A549 (cell line): ENCODE measurements at regions not wholly inside any gene's neighbourhood (a gene's known extent, or its start where the extent isn't known, plus 50 kb on each side); places are given as distances from the start of the nearest gene placed in this dataset.

Source experiments
- ATAC-seq, 2 experiments: fragments of 200-7000 bp in 1 of 2; fragments of >200 bp in 1 of 2; cut with Nextera tagmentation in 1 of 2; cut with Tn5 transposase in 1 of 2; 3 replicates each; pipeline versions ENCODE4 v1.8.0 to v1.9.1; 2018 to 2020; ENCODE audit warnings: mild to moderate bottlenecking in 1 of 2, moderate library complexity in 1 of 2
- CTCF ChIA-PET: fragments of 300-600 bp; sonication (Branson Sonifier 250); formaldehyde crosslinking; extraction: SDS; loops from one replicate; lab custom pipeline; 2021; ENCODE audit warnings: antibody characterized with exemption, inconsistent platforms; lab: Yijun Ruan, JAX
- POLR2A ChIA-PET: fragments of 350-600 bp; formaldehyde crosslinking; extraction: SDS; loops from one replicate; lab custom pipeline; 2021; ENCODE audit warnings: antibody characterized with exemption, inconsistent platforms; lab: Yijun Ruan, JAX
- DNase-seq, 2 experiments: peaks; one replicate each; pipeline versions ENCODE4 v3.0.0 to v3.0.0-alpha.2; 2011 to 2016; ENCODE audit warnings: low read depth in 1 of 2, low spot score in 1 of 2
- FAIRE-seq: peaks from 2 replicates; lab custom pipeline; 2011; peaks lifted over from hg19 to GRCh38; lab: Jason Lieb, UNC
- H3K27ac ChIP-seq, 2 experiments: fragments of >200 bp; sonication (Bioruptor Twin); formaldehyde crosslinking; 3 replicates each; pipeline ENCODE4 v1.5.1; 2016 to 2017
- H3K4me1 ChIP-seq: fragments of >200 bp; sonication (Bioruptor Twin); formaldehyde crosslinking; 3 replicates; pipeline ENCODE4 v1.6.1; 2016
- H3K4me2 ChIP-seq: fragments of >200 bp; sonication (Bioruptor Twin); formaldehyde crosslinking; 3 replicates; pipeline ENCODE4 v1.6.1; 2016
- H3K4me3 ChIP-seq: fragments of >200 bp; sonication (Bioruptor Twin); formaldehyde crosslinking; 3 replicates; pipeline ENCODE4 v1.5.1; 2016
- H3K9me3 ChIP-seq: fragments of >200 bp; sonication (Bioruptor Twin); formaldehyde crosslinking; 3 replicates; pipeline ENCODE4 v1.6.1; 2016
- BHLHE40 ChIP-seq: IDR thresholded peaks from 2 replicates; pipeline ENCODE4 v1.6.1; 2012; ENCODE audit warnings: low read depth, low read length, inconsistent platforms
- CBX8 ChIP-seq: fragments of 200-600 bp; sonication (generic); IDR thresholded peaks from 2 replicates; pipeline ENCODE4 v1.6.1; 2016
- CEBPB ChIP-seq, 2 experiments: fragments of >200 bp in 1 of 2; sonication (Bioruptor Twin) in 1 of 2; formaldehyde crosslinking in 1 of 2; IDR thresholded peaks; 2 replicates each; pipeline ENCODE4 v1.6.1; 2012 to 2016
- EHF ChIP-seq: fragments of 250-450 bp; sonication (Bioruptor Pico); IDR thresholded peaks from 2 replicates; pipeline ENCODE4 v1.5.0; 2020; ENCODE audit warnings: mild to moderate bottlenecking
- EP300 ChIP-seq, 2 experiments: fragments of >200 bp; sonication (Bioruptor Twin); formaldehyde crosslinking; IDR thresholded peaks; 2 replicates in 1 of 2; 3 replicates in 1 of 2; pipeline ENCODE4 v1.6.1; 2016 to 2017
- ESRRA ChIP-seq: fragments of 150-350 bp; IDR thresholded peaks from 2 replicates; pipeline ENCODE4 v1.6.1; 2014; ENCODE audit warnings: mild to moderate bottlenecking, low read length, borderline replicate concordance
- HDAC2 ChIP-seq: fragments of 200-600 bp; sonication (generic); IDR thresholded peaks from 2 replicates; pipeline ENCODE4 v1.6.1; 2016
- HES2 ChIP-seq: fragments of >200 bp; sonication (Bioruptor Twin); formaldehyde crosslinking; IDR thresholded peaks from 2 replicates; pipeline ENCODE4 v1.6.1; 2016
- HEYL ChIP-seq: fragments of 250-450 bp; sonication (Bioruptor Pico); IDR thresholded peaks from 2 replicates; pipeline ENCODE4 v1.8.0; 2021; ENCODE audit warnings: mild to moderate bottlenecking, moderate library complexity
- HMGXB4 ChIP-seq: fragments of 250-450 bp; sonication (Bioruptor Pico); IDR thresholded peaks from 2 replicates; pipeline ENCODE4 v1.5.0; 2021; ENCODE audit warnings: mild to moderate bottlenecking, moderate library complexity, borderline replicate concordance
- HOXB13 ChIP-seq: fragments of 250-450 bp; sonication (Bioruptor Pico); IDR thresholded peaks from 2 replicates; pipeline ENCODE4 v1.5.0; 2020; ENCODE audit warnings: low read depth, mild to moderate bottlenecking, moderate library complexity
- HOXB5 ChIP-seq: fragments of 250-450 bp; sonication (Bioruptor Pico); IDR thresholded peaks from 2 replicates; pipeline ENCODE4 v1.5.0; 2020; ENCODE audit warnings: mild to moderate bottlenecking, moderate library complexity
- JUN ChIP-seq, 2 experiments: fragments of >200 bp; sonication (Bioruptor Twin); formaldehyde crosslinking; IDR thresholded peaks; 2 replicates in 1 of 2; 3 replicates in 1 of 2; pipeline ENCODE4 v1.6.1; 2016 to 2017
- JUNB ChIP-seq: fragments of >200 bp; sonication (Bioruptor Twin); formaldehyde crosslinking; IDR thresholded peaks from 2 replicates; pipeline ENCODE4 v1.6.1; 2016
- KDM1A ChIP-seq: fragments of 200-600 bp; sonication (generic); IDR thresholded peaks from 2 replicates; pipeline ENCODE4 v1.6.1; 2016; ENCODE audit warnings: low read depth, mild to moderate bottlenecking
- KDM5A ChIP-seq: fragments of 200-600 bp; sonication (generic); IDR thresholded peaks from 2 replicates; pipeline ENCODE4 v1.6.1; 2016; ENCODE audit warnings: antibody characterized with exemption, mild to moderate bottlenecking
- MAFK ChIP-seq: fragments of 450-650 bp; IDR thresholded peaks from 2 replicates; pipeline ENCODE4 v1.6.1; 2014; ENCODE audit not compliant: partially characterized antibody
- MAX ChIP-seq: IDR thresholded peaks from 2 replicates; pipeline ENCODE4 v1.6.1; 2012
- NPAS2 ChIP-seq: fragments of 250-450 bp; sonication (Bioruptor Pico); IDR thresholded peaks from 2 replicates; pipeline ENCODE4 v1.8.0; 2022; ENCODE audit warnings: mild to moderate bottlenecking, moderate library complexity, borderline replicate concordance
- NR3C1 ChIP-seq: fragments of >200 bp; sonication (Bioruptor Twin); formaldehyde crosslinking; IDR thresholded peaks from 3 replicates; pipeline ENCODE4 v1.6.1; 2017
- PHF8 ChIP-seq: fragments of 200-600 bp; sonication (generic); IDR thresholded peaks from 2 replicates; pipeline ENCODE4 v1.6.1; 2016; ENCODE audit warnings: low read depth, mild to moderate bottlenecking, antibody characterized with exemption, moderate library complexity, borderline replicate concordance
- POLR2A ChIP-seq: IDR thresholded peaks from 2 replicates; pipeline ENCODE4 v1.6.1; 2012; ENCODE audit warnings: mild to moderate bottlenecking, low read length
- RAD21 ChIP-seq, 2 experiments: fragments of >200 bp in 1 of 2; sonication (Bioruptor Twin) in 1 of 2; formaldehyde crosslinking in 1 of 2; IDR thresholded peaks in 1 of 2; conservative IDR thresholded peaks in 1 of 2; 2 replicates in 1 of 2; 3 replicates in 1 of 2; pipeline ENCODE4 v1.6.1; 2012 to 2018; ENCODE audit warnings: inconsistent platforms in 1 of 2
- REST ChIP-seq: fragments of 200-600 bp; sonication (generic); IDR thresholded peaks from 2 replicates; pipeline ENCODE4 v1.6.1; 2016; ENCODE audit warnings: antibody characterized with exemption, mild to moderate bottlenecking, moderate library complexity
- RNF2 ChIP-seq: fragments of 200-600 bp; sonication (generic); IDR thresholded peaks from 2 replicates; pipeline ENCODE4 v1.6.1; 2016; ENCODE audit warnings: low read depth, mild to moderate bottlenecking, antibody characterized with exemption, moderate library complexity, borderline replicate concordance
- SREBF2 ChIP-seq: fragments of 450-650 bp; IDR thresholded peaks from 2 replicates; pipeline ENCODE4 v1.6.1; 2014; ENCODE audit warnings: mild to moderate bottlenecking, moderate library complexity
- ZC3H11A ChIP-seq: fragments of 450-650 bp; IDR thresholded peaks from 2 replicates; pipeline ENCODE4 v1.6.1; 2014; ENCODE audit warnings: antibody characterized with exemption, mild to moderate bottlenecking
- ZSCAN20 ChIP-seq: fragments of 250-450 bp; sonication (Bioruptor Pico); IDR thresholded peaks from 2 replicates; pipeline ENCODE4 v1.8.0; 2022; ENCODE audit warnings: mild to moderate bottlenecking, moderate library complexity
- WGBS: methylation state at CpG from one replicate; pipeline ENCODE4 v1.1.6; 2017; ENCODE audit errors: missing lambda C conversion rate; 5-methylcytosine and 5-hydroxymethylcytosine counted together
- TF ChIP-seq, protein P1 (sequence below): IDR thresholded peaks from 2 replicates; pipeline ENCODE4 v1.6.1; 2012; ENCODE audit warnings: low read depth, borderline replicate concordance

GRCh38 chr2:65681503-65681902 is 249.1 kb upstream of the SPRED2 start:
- no peak for FAIRE-seq
- DNase-seq, result no peak
- ChIA-PET CTCF (interaction anchor here (1.7 kb wide), 1 partner anchor 28 kb away, joined by 4 read pairs; no protein-coding TSS in a partner anchor), POLR2A (no interaction called here)
- ATAC-seq, result no peak
- Histone ChIP-seq H3K4me1 (no peaks in the 10 kb centered on the region), H3K27ac (no peak overlapping the region), H3K4me3 (no peak overlapping the region), H3K4me2 (no peak overlapping the region), H3K9me3 (0 out of 3 replicates have a peak, but pooled peaks cover 2% of the 10 kb centered on the region)
- TF ChIP-seq HEYL (CRISPR knock-in tag) (no peak), HES2 (no peak), JUN (IDR thresholded peaks at IDR 0.05) (no peak), HDAC2 (no peak), RNF2 (no peak), HMGXB4 (CRISPR knock-in tag) (no peak), ZC3H11A (no peak), ESRRA (no peak), PHF8 (no peak), POLR2A (no peak), HOXB5 (CRISPR knock-in tag) (no peak), ZSCAN20 (CRISPR knock-in tag) (no peak), RAD21 (conservative IDR thresholded peaks at IDR 0.05 in 1 of 2, IDR thresholded peaks at IDR 0.05 in 1 of 2) (no peak), EHF (CRISPR knock-in tag) (no peak), CBX8 (no peak), HOXB13 (CRISPR knock-in tag) (no peak), MAFK (no peak)
- 6% methylated on average over 1 of the region's 1 CpG for WGBS

DNA sequence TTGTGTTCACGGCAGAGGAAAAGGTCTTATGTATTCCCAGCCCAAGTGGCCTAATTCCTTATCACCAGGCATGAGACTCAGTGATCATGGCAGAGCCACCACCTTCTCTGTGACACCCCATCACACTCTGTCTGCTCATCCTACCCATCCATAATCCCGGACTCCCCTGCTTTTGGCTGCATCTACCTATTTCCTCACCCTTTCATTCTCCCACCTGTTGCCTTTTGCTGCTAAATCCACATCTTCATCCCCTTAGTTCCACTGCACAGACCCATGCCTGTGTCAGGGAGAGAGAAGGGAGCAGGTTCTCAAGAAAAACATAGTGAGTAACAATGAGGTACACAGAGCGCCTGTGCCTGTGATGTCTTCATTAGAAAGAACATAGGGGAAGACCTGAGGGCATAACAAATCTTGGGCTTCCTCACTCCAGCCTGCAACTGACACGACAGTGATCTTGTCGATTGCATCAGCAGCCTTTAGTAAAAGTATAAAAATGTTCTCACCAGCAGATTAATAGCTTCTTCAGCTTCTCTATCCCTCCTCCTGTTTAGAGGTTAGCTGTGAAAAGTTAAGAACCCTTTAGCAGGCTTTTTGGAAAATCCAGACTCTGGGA is 246.5 kb upstream of the SPRED2 start:
- no peak overlapping the region for H3K4me2 ChIP-seq
- H3K27ac ChIP-seq, result no peak overlapping the region
- H3K9me3 ChIP-seq, result peaks cover 16% of the 10 kb centered on the region; the same call in 1 of the 3 replicates
- no peak for FAIRE-seq
- ATAC-seq, result no peak
- TF ChIP-seq REST, result no peak
- no peak for TF ChIP-seq CEBPB (IDR thresholded peaks at IDR 0.05)
- TF ChIP-seq NPAS2, result no peak
- TF ChIP-seq BHLHE40, result no peak
- TF ChIP-seq SREBF2, result no peak
- no peak for TF ChIP-seq HOXB13 (CRISPR knock-in tag)
- no peak for TF ChIP-seq MAX
- TF ChIP-seq KDM1A, result no peak
- no peak for TF ChIP-seq NR3C1
- TF ChIP-seq JUNB, result no peak
- TF ChIP-seq MAFK, result no peak
- TF ChIP-seq JUN (IDR thresholded peaks at IDR 0.05), result no peak
- TF ChIP-seq, protein P1, sequence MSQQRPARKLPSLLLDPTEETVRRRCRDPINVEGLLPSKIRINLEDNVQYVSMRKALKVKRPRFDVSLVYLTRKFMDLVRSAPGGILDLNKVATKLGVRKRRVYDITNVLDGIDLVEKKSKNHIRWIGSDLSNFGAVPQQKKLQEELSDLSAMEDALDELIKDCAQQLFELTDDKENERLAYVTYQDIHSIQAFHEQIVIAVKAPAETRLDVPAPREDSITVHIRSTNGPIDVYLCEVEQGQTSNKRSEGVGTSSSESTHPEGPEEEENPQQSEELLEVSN, result no peak
- TF ChIP-seq KDM5A, result no peak
- TF ChIP-seq RNF2, result no peak
- no peak for TF ChIP-seq EP300 (IDR thresholded peaks at IDR 0.05)
- 3% methylated on average over 5 of the region's 5 CpGs for WGBS
- DNase-seq, result no peak
- ChIA-PET POLR2A (no interaction called here), CTCF (no interaction called here)
- H3K4me1 ChIP-seq, result no peaks in the 10 kb centered on the region
- H3K4me3 ChIP-seq, result no peak overlapping the region
